GM06990 (cell line): ENCODE measurements at regions not wholly inside any gene's neighbourhood (a gene's known extent, or its start where the extent isn't known, plus 50 kb on each side); places are given as distances from the start of the nearest gene placed in this dataset.

ENCODE experiments used
- DNase-seq: peaks from one replicate; pipeline ENCODE4 v3.0.0-alpha.2; 2011; ENCODE audit not compliant: insufficient read length; ENCODE audit errors: extremely low read depth
- H3K27me3 ChIP-seq: replicated peaks from 2 replicates; pipeline ENCODE4 v1.6.0; 2011; ENCODE audit warnings: low read length; ENCODE audit not compliant: control insufficient read depth, insufficient read depth
- H3K36me3 ChIP-seq: 2 replicates; pipeline ENCODE4 v1.5.1; 2011; ENCODE audit warnings: low read length; ENCODE audit not compliant: control insufficient read depth, insufficient read depth
- H3K4me3 ChIP-seq: replicated peaks from 2 replicates; pipeline ENCODE4 v1.5.1; 2011; ENCODE audit warnings: low read depth, mild to moderate bottlenecking, control low read depth, low read length
- CTCF ChIP-seq: IDR thresholded peaks from 2 replicates; pipeline ENCODE4 v1.5.1; 2011; ENCODE audit warnings: low read length, control low read depth, mild to moderate bottlenecking, inconsistent platforms; ENCODE audit not compliant: insufficient read depth, poor library complexity, severe bottlenecking

GRCh38 chr3:102619361-102619760, 184.5 kb downstream of the ZPLD1 start:
- Histone ChIP-seq H3K27me3 (no peaks in the 10 kb centered on the region), H3K4me3 (no peak overlapping the region), H3K36me3 (no peaks in the 10 kb centered on the region)
- DNase-seq: no peak
- no peak for TF ChIP-seq CTCF

GRCh38 chr3:102629943-102630342, 195.1 kb downstream of the ZPLD1 start:
- TF ChIP-seq CTCF: no peak
- Histone ChIP-seq H3K4me3 (no peak overlapping the region), H3K27me3 (no peaks in the 10 kb centered on the region), H3K36me3 (no peaks in the 10 kb centered on the region)
- no peak for DNase-seq

GRCh38 chr3:102630531-102630930, 195.7 kb downstream of the ZPLD1 start:
- Histone ChIP-seq H3K4me3 (no peak overlapping the region), H3K36me3 (no peaks in the 10 kb centered on the region), H3K27me3 (no peaks in the 10 kb centered on the region)
- DNase-seq: no peak
- TF ChIP-seq CTCF: no peak

- TF ChIP-seq CTCF: no peak
- Histone ChIP-seq H3K36me3 (no peaks in the 10 kb centered on the region), H3K4me3 (no peak overlapping the region), H3K27me3 (no peaks in the 10 kb centered on the region)
- no peak for DNase-seq
Observed at GRCh38 chr3:102643546-102643945, 208.7 kb downstream of the ZPLD1 start.

- Histone ChIP-seq H3K36me3 (no peaks in the 10 kb centered on the region), H3K27me3 (no peaks in the 10 kb centered on the region), H3K4me3 (no peak overlapping the region)
- DNase-seq: no peak
- no peak for TF ChIP-seq CTCF
Observed at GRCh38 chr3:102646557-102646956, 211.7 kb downstream of the ZPLD1 start.

GRCh38 chr3:102660653-102661052, 225.8 kb downstream of the ZPLD1 start:
- Histone ChIP-seq H3K36me3 (no peaks in the 10 kb centered on the region), H3K27me3 (no peaks in the 10 kb centered on the region; the same call in 1 of the 2 replicates), H3K4me3 (no peak overlapping the region)
- TF ChIP-seq CTCF: no peak
- no peak for DNase-seq
